ENCODE measurements at regions not wholly inside any gene's neighbourhood (a gene's known extent, or its start where the extent isn't known, plus 50 kb on each side); places are given as distances from the start of the nearest gene placed in this dataset.

- TF ChIP-seq CTCF (conservative IDR thresholded peaks at IDR 0.05; ENCODE audit: low read depth, low read length): no peak
- TF ChIP-seq EZH2 (IDR thresholded peaks at IDR 0.05; ENCODE audit: low read length, unreplicated experiment): no peak
Observed at GRCh38 chr2:114167799-114168198, 274.6 kb upstream of the DPP10 start.

Data from PC-3 (cell line).